GM21423 (cell line): ENCODE measurements at regions not wholly inside any gene's neighbourhood (a gene's known extent, or its start where the extent isn't known, plus 50 kb on each side); places are given as distances from the start of the nearest gene placed in this dataset.

Experiments used
- ATAC-seq: cut with Tn5 transposase; IDR thresholded peaks from one replicate; pipeline ENCODE4 v1.9.1; 2021; ENCODE audit warnings: mild to moderate bottlenecking, moderate library complexity; ENCODE audit not compliant: unreplicated experiment

GRCh38 chr18:41703744-41704530, 251.1 kb upstream of the PIK3C3 start:
- ATAC-seq: no peak

GRCh38 chr18:41700416-41700815, 254.6 kb upstream of the PIK3C3 start:
- no peak for ATAC-seq

- ATAC-seq: no peak
Measured at GRCh38 chr18:41695441-41695840, 259.6 kb upstream of the PIK3C3 start.

- ATAC-seq: no peak
Measured at GRCh38 chr18:41693008-41693407, 262.0 kb upstream of the PIK3C3 start.

DNA sequence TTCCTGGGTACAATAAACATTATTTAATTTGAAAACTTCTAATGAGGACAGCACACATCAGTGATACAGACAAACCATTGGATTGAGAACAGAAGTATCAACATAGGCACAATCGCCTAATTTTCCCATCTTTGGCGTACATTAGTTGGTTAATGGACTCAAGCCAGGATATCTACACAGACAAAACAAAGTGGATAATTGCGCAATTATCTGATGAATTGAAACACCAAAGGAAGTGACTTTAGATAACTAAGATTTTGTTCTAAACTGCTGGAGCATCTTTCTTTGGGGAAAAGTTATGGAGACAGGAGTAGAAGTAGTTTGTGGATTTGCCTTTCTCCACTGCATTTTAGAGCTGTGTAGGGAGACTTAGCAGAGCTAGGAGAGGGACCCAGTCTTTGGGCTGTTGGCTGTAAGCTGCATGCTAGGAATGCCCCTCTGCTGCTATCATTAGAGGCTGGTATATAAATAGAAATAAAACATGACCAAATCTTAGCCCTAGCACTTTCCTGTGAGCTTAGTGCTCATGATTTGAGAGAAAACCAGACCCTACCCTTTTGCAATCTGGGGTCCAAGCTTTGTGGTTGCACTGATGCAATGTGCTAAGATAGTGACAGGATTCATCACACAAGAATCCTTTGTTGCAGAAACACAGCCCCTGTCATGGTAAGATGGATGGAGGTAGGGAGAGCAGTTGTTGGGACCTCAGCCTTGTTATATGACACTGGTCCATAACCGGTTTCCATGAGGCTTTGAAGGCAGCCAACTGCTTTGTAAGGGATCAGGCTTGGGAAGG, 264.5 kb upstream of the PIK3C3 start:
- ATAC-seq: no peak

GRCh38 chr18:41687138-41687537, 267.9 kb upstream of the PIK3C3 start:
- ATAC-seq: no peak

DNA sequence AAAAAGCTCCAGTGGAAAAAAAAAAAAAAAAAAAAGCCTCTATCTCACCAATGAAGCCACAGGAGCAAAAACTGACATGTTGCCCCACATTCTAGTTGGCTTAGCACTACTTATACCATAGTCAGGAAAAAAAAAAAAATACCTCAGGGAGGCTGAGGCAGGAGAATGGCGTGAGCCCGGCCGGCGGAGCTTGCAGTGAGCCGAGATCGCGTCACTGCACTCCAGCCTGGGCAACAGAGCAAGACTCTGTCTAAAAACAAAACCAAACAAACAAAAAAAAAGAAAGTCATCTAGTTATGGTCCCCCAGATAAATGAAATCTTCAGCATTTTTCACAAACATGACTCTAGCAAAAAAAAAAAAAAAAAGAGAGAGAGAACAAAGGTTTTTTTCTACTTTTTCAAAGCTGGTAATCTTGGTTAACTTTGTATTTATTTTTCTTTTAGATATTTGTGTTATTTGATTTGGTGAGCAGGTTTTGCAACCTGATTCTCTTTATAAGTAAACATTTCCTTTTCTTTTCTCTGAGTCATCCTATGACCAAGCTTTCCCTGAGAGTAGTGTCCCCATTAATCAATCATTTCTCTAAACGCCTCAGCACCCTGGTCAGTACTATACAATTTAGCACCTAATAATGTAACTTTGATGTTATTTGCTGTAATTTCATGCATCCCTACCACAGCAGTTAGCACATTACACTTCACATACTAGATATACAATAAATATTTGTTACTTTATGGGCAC, 273.7 kb upstream of the PIK3C3 start:
- no peak for ATAC-seq

DNA sequence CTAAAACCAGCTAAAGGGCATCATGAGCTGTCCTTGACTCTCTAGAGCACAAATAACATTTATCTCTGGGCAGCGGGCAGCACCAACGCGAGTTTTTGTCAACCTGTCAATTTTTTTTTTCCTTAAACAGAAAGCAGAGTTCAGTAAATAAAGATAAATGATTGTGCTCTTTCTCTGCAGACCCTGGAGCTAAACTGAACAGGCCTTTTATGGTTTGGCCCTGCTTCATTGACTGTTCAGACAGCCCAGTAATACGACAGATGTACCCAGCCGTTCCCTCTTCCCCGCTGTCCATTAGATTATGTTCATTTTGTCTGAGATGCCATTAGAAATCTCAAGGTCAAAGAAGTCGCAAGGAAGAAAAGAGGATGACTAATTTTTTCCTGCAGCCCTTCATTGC, 280.5 kb upstream of the PIK3C3 start:
- ATAC-seq: no peak

DNA sequence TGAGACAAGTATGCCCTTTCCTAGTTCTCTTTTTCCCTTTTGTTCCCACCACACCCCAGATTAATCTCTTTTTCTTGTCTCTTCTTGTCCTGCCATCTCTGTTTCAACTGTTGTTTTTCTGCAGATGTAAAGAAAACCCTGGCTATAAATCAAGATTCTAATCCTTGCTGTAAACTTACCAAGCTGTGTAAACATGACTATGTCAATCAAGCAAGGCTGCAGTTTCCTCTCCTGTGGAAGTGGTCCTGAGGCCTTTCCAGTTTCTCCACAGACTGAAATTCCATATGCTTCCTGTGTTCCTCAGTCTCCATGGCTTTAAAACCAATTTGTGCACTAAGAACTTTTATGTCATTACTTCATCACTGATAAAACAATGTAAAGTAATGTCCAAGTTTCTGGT, 288.8 kb upstream of the PIK3C3 start:
- ATAC-seq: no peak

- no peak for ATAC-seq
Measured at GRCh38 chr18:41665210-41665609, 289.8 kb upstream of the PIK3C3 start.

- no peak for ATAC-seq
Measured at GRCh38 chr18:41660654-41661053, 294.4 kb upstream of the PIK3C3 start.

- no peak for ATAC-seq
Measured at GRCh38 chr18:41659438-41660130, 295.4 kb upstream of the PIK3C3 start.

GRCh38 chr18:41657189-41657588, 297.8 kb upstream of the PIK3C3 start:
- no peak for ATAC-seq

- no peak for ATAC-seq
Measured at GRCh38 chr18:41655074-41655473, 300.0 kb upstream of the PIK3C3 start.

DNA sequence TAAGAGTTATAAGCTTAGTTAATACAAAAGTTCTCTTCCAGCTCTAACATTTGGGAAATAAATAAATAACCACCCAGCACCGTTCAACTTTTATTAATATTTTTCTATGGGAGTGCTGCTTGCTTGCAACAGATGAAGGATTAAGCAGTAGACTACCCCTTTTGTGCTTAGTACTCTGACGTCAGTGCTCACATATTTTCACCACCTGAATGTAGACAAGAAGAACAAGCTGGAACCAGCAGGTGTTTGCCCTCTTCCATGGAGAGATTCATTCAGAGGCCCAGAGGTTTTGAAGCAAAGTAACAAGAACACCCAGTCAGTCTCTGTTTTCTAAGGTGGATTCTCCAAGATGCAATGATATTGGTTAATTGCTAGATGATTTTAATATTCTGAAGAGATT, 307.1 kb upstream of the PIK3C3 start:
- ATAC-seq: no peak

DNA sequence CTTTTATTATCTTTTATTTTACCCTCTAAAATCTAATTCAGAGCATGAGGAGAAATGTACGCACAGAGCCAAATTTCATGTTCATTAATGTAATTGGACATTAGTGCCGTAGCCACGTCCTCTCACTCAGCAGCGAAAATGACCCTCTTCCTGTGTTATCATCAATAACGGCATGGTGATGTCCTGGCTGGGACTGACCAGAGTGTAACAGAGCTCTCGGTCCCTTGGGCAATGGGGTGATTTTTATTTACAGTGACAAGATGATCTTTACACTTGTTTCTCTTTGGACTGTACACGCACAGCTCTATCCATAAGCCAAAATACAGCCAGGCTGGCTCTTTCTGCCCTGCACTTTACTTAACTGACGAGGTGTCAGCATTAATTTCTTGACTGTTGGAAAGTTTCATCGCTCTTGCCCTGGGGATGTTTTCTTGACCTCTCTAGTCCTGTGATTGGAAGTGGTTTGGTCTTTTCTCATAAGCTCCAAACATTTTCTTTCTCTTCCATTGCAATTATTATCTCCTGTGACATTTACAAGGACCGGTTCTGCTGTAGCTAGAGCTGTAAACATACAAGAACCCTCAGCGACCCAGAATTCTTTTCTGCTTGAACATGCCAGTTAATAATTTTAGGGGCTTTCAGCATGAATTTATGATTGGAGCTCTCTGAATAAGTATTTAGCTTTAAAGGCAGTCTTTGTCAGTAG, 308.0 kb upstream of the PIK3C3 start:
- no peak for ATAC-seq

GRCh38 chr18:41645589-41646360, 309.3 kb upstream of the PIK3C3 start:
- no peak for ATAC-seq

- no peak for ATAC-seq
Measured at GRCh38 chr18:41644466-41644865, 310.6 kb upstream of the PIK3C3 start.

DNA sequence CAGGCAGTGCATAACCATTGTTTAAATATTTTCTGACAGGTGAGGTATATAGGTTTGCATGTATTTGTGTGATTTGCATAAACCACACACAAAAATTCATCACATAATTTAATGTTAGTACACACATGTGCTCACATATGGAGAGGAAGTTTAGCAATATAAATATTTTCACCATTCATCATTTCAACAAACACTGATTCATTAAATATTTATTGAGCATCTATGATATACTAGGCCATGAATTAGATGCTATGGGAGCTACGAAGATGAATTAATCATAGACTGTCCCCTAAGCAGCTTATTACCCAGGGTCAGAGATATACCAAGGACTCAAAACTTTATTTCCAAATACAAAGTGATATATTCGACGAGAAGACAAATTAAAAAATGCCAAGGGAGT, 311.6 kb upstream of the PIK3C3 start:
- no peak for ATAC-seq

DNA sequence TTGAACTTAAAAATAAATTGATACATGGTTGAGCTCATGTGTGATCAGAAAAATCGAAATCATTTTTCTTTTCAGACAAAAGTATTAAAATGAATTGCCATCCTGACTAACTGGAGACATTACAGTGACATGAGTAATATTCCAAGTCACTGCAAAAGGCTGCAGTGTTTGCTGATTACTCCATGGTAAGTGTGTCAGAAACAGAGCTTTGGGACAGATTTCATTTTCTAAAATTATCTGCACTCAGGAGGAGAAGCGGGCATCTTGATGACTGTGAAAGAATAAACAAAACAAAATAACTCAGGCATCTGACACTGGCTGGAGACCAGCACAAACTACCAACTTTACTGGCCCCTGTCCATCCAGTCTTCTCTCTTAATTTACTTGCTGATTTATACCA, 312.3 kb upstream of the PIK3C3 start:
- no peak for ATAC-seq
